Activated T-helper 17 cell treated with anti-CD3 and anti-CD28 coated beads, Interleukin-2, amount 50 U/mL, for 72 hours (primary cell): ENCODE measurements at regions not wholly inside any gene's neighbourhood (a gene's known extent, or its start where the extent isn't known, plus 50 kb on each side); places are given as distances from the start of the nearest gene placed in this dataset.

Experiments used
- ATAC-seq: fragments of 150-1000 bp; cut with Tn5 transposase; replicated peaks from 2 replicates; pipeline ENCODE4 v1.10.0; 2021; ENCODE audit warnings: mild to moderate bottlenecking, moderate library complexity
- H3K27ac Mint-ChIP-seq: one replicate; pipeline ENCODE4 v1.8.0; 2022; ENCODE audit warnings: mixed read lengths
- H3K27me3 Mint-ChIP-seq: one replicate; pipeline ENCODE4 v1.8.0; 2022; ENCODE audit warnings: mixed read lengths
- H3K36me3 Mint-ChIP-seq: one replicate; pipeline ENCODE4 v1.8.0; 2022; ENCODE audit warnings: low read depth, mild to moderate bottlenecking, mixed read lengths
- H3K4me1 Mint-ChIP-seq: one replicate; pipeline ENCODE4 v1.8.0; 2022; ENCODE audit warnings: mixed read lengths
- H3K4me3 Mint-ChIP-seq: one replicate; pipeline ENCODE4 v1.8.0; 2022; ENCODE audit warnings: mild to moderate bottlenecking, mixed read lengths
- H3K9me3 Mint-ChIP-seq: one replicate; pipeline ENCODE4 v1.8.0; 2022; ENCODE audit warnings: mixed read lengths

DNA sequence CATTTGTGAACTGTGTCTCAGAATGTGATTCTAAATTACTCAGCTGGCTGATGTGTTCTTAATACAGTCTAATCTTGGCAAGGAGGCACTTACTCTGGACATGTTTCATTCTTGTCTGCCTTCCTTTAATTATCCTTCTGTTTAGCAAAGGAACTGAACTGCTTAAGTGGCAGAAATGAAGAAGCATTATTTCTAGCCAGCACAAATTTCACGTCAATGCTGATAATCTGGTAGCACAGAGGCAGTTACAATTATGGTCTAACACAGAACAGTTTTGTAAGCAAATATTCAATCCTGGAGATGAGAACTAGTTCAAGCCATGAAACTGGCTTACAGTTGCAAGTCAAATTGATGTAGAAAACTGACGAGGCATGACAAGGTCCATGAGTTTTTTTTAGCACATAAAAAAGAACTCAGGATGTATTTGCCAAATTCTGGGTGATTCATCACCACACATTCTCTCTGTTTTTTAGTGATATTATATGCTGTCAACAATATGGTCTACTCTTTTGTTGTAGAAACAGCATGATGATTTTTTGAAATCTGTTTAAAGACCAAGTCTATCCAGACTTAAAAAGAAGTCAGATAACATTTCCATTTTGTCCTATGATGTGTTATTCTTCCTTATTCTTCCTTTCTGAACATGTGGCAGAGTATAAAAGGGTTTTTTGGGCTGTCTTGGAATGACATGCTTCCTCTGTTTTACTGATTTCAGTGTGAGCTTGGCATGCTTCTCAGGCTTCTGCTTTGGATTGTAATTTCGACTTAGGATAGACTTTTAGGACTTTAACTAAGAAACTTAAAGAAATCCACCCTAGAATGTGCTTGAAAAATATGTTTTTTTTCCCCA is 154.8 kb downstream of the DNAJB9 start:
- Mint-ChIP-seq H3K9me3 (peaks cover 4% of the 10 kb centered on the region), H3K27me3 (no peaks in the 10 kb centered on the region), H3K4me3 (no peak overlapping the region), H3K27ac (no peak overlapping the region), H3K4me1 (no peaks in the 10 kb centered on the region), H3K36me3 (no peaks in the 10 kb centered on the region)
- no peak for ATAC-seq

DNA sequence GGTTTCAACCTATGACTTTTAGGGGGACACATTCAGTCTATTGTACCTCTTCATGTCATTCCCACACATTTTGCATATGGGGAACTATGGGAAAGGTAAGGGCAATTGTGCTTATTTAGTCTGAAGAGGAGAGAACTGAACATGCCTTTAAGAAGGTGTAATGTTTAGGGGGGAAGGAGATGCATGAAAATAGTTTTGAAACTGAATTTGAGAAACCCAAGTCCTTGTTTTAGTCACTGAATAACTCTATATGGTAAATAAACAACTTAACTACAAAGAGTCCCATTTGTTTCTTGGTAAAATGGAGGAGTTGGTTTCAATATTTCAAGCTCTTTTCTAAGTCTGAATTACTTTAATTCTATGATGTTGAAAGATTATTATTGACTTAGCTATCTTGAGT is 166.1 kb downstream of the DNAJB9 start:
- Mint-ChIP-seq H3K27me3 (no peaks in the 10 kb centered on the region), H3K9me3 (no peaks in the 10 kb centered on the region)
- no peak for ATAC-seq

DNA sequence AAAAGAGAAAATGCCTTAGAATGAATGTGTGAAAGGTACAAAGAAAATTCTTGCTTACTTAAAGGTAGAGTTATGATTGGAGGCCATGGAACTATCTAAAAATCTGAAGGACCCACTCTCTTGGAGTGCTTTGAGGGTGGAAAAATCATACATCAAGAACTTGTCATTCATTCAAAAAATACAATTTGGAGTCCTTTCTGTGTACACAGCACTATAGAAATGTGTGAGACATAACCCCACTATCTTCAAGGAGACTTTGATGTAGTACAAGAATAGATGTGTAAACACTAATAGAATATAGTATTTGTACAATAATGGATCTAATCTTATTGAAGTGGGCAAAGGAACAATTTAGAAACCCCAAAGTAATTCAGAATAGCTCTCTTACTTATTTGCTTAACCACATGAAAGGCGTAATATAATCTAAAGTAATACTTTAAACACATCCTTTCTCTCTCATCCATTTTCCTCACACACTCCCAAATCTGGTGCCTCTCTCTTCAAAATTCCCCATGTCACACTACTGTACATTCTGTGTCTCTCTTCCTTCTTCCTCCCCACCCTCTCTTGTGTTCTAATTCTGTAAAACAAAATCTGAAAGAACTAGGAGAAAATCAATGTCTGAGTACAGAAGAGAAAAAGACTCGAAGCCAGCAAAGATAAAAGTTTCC is 166.7 kb downstream of the DNAJB9 start:
- H3K9me3 Mint-ChIP-seq = no peaks in the 10 kb centered on the region
- no peaks in the 10 kb centered on the region for H3K36me3 Mint-ChIP-seq
- no peak for ATAC-seq
- no peaks in the 10 kb centered on the region for H3K4me1 Mint-ChIP-seq
- H3K27me3 Mint-ChIP-seq = no peaks in the 10 kb centered on the region
- H3K4me3 Mint-ChIP-seq = no peak overlapping the region
- no peak overlapping the region for H3K27ac Mint-ChIP-seq

More for the DNA sequence above, 166.1 kb downstream of the DNAJB9 start:
- no peak overlapping the region for H3K27ac Mint-ChIP-seq
- H3K36me3 Mint-ChIP-seq = no peaks in the 10 kb centered on the region
- no peaks in the 10 kb centered on the region for H3K4me1 Mint-ChIP-seq
- no peak overlapping the region for H3K4me3 Mint-ChIP-seq

DNA sequence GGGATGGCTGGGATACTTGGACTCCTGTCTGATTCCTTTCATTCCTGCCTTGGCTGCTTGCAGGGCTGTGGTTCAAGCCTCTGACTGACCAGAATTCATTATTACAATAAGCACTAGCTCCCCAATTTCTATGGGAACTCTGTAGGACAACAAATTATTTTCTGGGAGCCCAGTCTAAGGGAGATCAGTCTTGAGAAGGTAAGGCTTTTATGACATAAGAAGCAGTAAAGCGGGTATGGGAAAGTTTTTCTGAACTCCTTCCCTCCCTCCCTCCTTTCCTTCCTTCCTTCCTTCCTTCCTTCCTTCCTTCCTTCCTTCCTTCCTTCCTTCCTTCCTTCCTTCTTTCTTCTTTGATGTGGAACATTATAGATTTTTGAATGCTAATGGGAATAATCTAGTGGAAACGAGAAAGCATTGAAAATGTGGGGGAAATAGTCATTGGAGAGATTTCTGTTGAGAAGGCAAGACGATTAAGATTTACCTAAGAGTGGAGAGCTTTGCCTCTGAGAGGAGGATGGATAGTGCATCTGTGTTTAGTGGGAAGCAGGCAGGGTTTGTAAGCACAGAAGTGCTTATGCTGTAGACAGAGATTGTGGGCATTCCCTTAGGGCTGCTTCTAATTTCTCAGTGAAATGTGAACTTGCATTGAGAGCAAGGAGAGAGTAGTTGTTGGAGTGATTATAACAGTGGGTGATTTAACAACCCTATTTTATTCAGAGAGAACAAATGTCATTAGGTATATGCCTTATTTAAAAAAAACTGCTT is 201.5 kb downstream of the DNAJB9 start:
- Mint-ChIP-seq H3K27ac (no peak overlapping the region), H3K4me3 (no peak overlapping the region), H3K9me3 (no peaks in the 10 kb centered on the region), H3K27me3 (no peaks in the 10 kb centered on the region), H3K4me1 (no peaks in the 10 kb centered on the region), H3K36me3 (no peaks in the 10 kb centered on the region)
- no peak for ATAC-seq

DNA sequence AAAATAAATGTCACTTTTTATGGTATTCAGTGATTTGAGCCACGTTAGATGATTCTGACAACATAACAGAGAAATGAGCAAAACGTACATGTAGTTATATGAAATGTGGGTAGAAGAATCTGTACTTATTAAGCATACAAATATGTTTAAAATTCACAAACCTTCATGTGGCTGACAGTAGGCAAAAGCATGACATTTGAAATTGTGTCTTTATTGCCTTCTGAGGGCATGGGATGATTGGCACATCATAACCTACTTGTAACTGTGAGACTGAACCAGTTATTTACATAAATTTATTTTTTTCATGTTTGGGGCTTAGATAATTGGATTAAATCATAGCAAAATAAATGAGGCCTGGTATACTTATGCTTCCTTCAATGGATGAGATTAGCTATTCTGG is 202.2 kb downstream of the DNAJB9 start:
- H3K36me3 Mint-ChIP-seq = no peaks in the 10 kb centered on the region
- no peak overlapping the region for H3K4me3 Mint-ChIP-seq
- no peak for ATAC-seq
- no peaks in the 10 kb centered on the region for H3K27me3 Mint-ChIP-seq
- no peaks in the 10 kb centered on the region for H3K9me3 Mint-ChIP-seq
- no peak overlapping the region for H3K27ac Mint-ChIP-seq
- no peaks in the 10 kb centered on the region for H3K4me1 Mint-ChIP-seq

DNA sequence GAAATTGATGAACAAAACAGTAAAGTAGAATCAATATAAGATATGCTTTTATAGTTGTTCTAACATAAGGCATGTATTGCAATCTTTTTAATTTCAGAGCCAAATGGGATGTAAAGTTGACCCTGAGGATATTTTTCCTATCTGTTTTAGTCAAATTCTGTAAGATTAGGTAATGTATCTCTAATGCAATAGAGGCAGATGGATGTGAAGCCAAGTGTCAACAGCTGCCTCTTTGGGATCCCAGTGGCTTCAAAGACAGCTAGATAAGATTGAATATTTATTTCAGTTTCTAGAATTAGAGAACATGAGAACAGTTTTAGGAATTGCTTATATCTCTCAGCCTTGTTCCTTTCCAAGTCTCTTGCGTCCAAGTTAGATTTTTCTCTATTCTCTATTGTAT is 208.3 kb downstream of the DNAJB9 start:
- Mint-ChIP-seq H3K9me3 (no peaks in the 10 kb centered on the region), H3K4me1 (no peaks in the 10 kb centered on the region), H3K27me3 (no peaks in the 10 kb centered on the region), H3K4me3 (no peak overlapping the region), H3K27ac (no peak overlapping the region), H3K36me3 (no peaks in the 10 kb centered on the region)
- ATAC-seq = no peak

DNA sequence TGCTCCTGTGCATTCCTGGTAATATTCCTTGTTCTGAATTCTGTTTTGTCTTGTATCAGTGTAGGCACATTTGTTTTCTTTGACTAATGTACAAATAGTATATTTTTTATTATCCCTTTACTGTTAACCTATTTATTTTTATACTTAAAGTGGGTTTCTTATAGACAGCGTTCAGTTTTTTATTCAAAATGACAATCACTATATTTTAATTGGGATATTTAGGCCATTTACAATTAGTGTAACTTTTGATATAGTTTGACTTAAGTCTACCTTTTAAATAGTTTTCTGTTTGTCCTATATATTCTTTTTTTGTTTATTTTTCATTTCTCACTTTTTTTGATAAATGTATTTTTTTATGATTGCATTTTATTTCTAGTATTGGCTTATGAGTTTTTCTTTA is 219.8 kb downstream of the DNAJB9 start:
- H3K27me3 Mint-ChIP-seq = no peaks in the 10 kb centered on the region
- no peaks in the 10 kb centered on the region for H3K4me1 Mint-ChIP-seq
- H3K4me3 Mint-ChIP-seq = no peak overlapping the region
- H3K36me3 Mint-ChIP-seq = no peaks in the 10 kb centered on the region
- ATAC-seq = no peak
- no peak overlapping the region for H3K27ac Mint-ChIP-seq
- peaks cover 4% of the 10 kb centered on the region for H3K9me3 Mint-ChIP-seq

DNA sequence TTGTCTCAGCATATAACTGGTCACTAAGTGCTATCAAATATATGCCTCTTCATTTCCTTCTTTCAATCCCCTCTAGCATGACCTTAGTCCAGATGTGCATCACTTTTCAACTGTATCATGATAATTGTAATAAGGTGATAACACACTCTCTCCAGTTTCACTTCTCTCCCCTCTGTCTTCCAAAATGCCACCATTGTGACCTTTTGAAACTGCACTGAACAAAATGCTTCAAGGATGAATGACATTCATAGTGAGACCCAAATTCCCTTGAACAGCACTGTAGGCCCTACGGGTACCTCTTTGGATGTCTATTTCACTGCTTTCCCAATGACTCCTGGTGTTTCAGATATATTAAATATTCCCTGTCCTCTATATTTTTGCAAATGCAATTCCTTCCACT is 224.8 kb downstream of the DNAJB9 start:
- H3K9me3 Mint-ChIP-seq = peaks cover 4% of the 10 kb centered on the region
- no peak overlapping the region for H3K4me3 Mint-ChIP-seq
- H3K27ac Mint-ChIP-seq = no peak overlapping the region
- H3K36me3 Mint-ChIP-seq = no peaks in the 10 kb centered on the region
- H3K27me3 Mint-ChIP-seq = no peaks in the 10 kb centered on the region
- no peak for ATAC-seq
- no peaks in the 10 kb centered on the region for H3K4me1 Mint-ChIP-seq

DNA sequence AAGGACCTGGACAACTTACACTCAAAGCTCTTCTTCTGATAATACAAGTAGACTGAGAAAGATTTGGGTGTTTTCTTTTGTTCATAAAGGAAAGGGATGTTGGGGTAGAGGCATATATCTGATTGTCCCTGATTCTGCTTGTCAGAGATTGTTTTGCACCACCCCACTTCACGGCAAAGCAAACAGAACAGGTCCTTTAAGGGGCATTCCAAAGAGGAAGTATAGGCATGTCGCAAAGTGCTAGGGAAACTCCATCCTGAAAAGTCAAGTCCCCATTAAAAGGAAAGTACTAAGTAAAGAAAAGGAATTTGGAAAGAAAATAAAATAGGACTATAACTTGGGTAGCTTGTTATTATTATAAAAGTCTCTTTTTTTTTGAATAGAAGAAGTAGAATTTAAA is 233.0 kb downstream of the DNAJB9 start:
- Mint-ChIP-seq H3K36me3 (no peaks in the 10 kb centered on the region), H3K4me1 (no peaks in the 10 kb centered on the region), H3K9me3 (peaks cover 10% of the 10 kb centered on the region), H3K27ac (no peak overlapping the region), H3K27me3 (peaks cover 3% of the 10 kb centered on the region), H3K4me3 (no peak overlapping the region)
- ATAC-seq = no peak

DNA sequence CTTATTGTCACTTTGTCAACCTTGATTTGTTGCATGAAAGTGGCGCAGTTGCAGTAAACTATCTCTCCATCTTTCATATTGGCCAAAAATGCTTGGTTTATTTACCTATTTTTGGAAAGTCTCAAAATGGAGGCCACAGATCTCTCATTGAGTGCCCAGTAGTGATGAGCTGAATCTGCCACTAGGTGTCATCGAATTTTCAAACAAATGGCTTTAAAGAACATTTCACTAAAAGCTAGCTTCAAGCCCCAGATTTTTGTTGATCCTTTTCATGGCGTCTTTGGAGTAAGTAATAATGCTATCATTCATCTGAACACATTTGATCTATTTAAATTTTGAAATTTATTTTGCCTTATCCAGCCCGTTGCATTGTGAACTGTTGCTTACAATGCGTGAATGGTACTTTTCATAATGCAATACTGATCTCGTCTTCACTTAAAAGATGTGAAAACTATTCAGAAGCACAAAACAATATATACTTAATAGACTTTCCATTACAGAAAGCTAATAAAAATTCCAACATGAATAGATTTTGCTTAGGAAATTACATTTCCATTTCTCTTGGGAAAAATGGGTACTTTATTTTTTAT is 236.2 kb downstream of the DNAJB9 start:
- peaks cover 3% of the 10 kb centered on the region for H3K27me3 Mint-ChIP-seq
- no peaks in the 10 kb centered on the region for H3K36me3 Mint-ChIP-seq
- no peak overlapping the region for H3K27ac Mint-ChIP-seq
- no peak overlapping the region for H3K4me3 Mint-ChIP-seq
- peaks cover 4% of the 10 kb centered on the region for H3K9me3 Mint-ChIP-seq
- H3K4me1 Mint-ChIP-seq = no peaks in the 10 kb centered on the region
- ATAC-seq = no peak

DNA sequence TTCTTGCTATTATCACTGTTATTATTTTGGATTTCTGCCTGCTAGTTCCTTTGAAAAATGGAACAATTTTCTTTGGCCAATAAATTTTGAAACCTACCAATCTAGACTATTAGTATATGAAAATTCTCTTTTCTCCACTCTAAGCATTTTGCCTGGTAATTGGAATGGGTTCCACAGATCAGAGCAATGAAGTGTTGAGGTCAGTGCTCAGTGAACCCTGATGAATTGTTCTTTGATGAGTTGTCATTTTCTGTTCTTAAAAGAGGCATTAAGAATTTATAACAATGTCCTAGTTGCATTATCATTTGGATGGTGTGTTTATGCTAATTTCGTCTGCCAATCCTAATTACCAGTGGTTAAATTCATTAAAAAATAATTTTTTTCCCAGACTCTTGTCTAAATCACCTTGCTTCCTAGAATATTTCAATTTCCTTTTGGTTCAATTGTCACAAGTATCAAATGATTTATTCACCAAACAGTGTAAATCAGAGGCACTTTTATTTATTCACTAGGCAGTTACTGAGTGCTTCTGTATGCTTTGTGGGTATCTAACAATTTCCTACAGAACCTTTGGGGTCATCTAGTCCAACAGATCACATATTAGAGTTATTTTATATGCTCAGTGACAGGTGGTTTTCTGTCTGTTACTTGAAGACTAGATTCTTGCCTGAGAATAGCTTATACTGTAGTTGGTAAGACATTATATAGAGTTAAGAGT is 239.0 kb downstream of the DNAJB9 start:
- no peaks in the 10 kb centered on the region for H3K36me3 Mint-ChIP-seq
- no peaks in the 10 kb centered on the region for H3K4me1 Mint-ChIP-seq

DNA sequence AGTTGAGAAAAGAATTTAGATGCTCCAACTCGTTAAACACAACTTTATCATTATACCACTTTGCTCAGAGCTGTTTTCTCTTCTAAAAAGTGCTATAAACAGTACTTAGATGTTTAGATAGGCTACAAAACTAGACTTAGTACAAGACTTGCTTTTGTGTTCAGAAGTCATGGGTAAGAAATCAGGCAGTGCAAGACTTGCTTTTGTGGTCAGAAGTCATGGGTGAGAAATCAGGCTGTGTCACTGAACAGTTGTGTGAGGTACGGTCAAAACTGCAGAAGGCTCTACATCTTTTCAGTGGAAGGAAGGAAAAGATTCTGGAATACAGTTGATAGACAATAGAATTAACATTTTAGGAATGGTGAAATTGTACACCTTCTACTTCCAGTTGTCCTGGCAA is 239.7 kb downstream of the DNAJB9 start:
- no peak overlapping the region for H3K4me3 Mint-ChIP-seq
- peaks cover 4% of the 10 kb centered on the region for H3K9me3 Mint-ChIP-seq
- no peak for ATAC-seq
- no peak overlapping the region for H3K27ac Mint-ChIP-seq
- H3K27me3 Mint-ChIP-seq = no peaks in the 10 kb centered on the region
- no peaks in the 10 kb centered on the region for H3K36me3 Mint-ChIP-seq
- H3K4me1 Mint-ChIP-seq = no peaks in the 10 kb centered on the region

More for the DNA sequence above, 239.0 kb downstream of the DNAJB9 start:
- Mint-ChIP-seq H3K9me3 (peaks cover 4% of the 10 kb centered on the region), H3K4me3 (no peak overlapping the region), H3K27ac (no peak overlapping the region), H3K27me3 (no peaks in the 10 kb centered on the region)
- ATAC-seq = no peak

DNA sequence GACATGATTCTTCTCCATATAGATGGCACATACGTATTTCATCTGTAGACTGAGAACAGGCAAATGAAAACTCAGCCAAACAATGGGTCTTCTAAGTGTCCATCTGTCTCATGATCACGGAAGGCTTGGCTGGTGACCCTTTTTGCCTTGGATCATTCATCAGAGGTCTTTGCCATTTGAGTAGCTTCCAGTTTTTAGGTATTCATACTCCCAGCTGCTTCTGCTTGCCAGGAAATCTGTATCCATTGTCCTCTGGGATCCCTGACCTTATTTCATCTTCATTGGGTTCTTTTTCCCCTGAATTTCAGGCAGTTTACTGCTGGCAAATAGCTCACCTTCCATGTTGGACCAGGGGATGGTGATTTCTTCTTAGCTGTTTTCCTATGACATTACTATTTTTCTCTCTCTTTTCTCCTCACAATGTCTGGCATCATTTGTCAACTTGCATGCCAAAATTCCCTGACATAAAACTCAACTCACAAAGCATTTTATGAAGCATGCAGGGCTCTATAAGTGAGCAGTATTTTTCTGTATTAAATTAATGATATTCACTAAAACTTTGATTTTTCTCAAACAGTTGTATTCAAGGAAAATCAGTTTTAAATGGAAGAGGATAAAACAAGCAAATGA is 241.2 kb downstream of the DNAJB9 start:
- H3K27ac Mint-ChIP-seq = no peak overlapping the region
- H3K27me3 Mint-ChIP-seq = no peaks in the 10 kb centered on the region
- no peaks in the 10 kb centered on the region for H3K36me3 Mint-ChIP-seq
- no peaks in the 10 kb centered on the region for H3K9me3 Mint-ChIP-seq
- ATAC-seq = no peak
- no peaks in the 10 kb centered on the region for H3K4me1 Mint-ChIP-seq
- no peak overlapping the region for H3K4me3 Mint-ChIP-seq
